ENCODE measurements at regions not wholly inside any gene's neighbourhood (a gene's known extent, or its start where the extent isn't known, plus 50 kb on each side); places are given as distances from the start of the nearest gene placed in this dataset.

DNA sequence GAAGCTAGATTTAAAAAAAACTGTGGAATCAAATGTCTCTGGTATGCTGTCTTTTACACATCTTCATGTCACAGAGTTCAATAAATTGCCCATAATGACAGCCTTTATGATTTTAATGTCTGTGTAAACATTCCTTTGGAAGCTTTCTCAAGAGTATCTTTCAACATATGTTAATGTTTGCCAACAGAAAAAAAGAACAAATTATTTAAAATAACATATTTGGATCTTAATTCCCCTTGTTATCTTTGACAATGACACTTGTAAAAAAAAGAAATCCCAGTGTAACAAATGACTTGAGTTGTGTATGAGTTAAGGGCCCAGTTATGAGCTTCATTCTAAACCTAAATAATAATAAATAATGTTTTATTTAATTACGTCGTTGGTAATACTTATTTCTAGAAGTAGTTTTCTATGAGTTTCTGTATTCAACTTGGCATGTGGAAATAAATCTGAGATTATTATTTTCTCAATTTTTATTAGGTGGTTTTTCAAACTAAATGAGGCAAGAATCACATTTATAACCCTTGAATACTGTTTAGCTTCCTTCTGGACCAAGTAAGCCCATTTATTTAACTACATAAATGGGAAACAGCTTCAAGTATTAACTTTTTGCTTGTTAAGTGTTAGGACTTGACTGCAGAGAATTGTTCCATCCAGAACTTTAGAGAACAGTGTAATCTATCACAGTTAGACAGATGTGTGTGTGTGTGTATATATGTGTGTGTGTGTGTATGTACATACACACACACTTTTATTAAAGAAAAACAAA lies 182.1 kb downstream of the POSTN start:
- Histone ChIP-seq H2BK15ac (replicated peaks; ENCODE audit: low read depth) (no peak overlapping the region), H3K4ac (ENCODE audit: low read depth, low read length) (no peak overlapping the region), H2BK120ac (ENCODE audit: low read depth, low read length) (no peak overlapping the region), H3K27me3 (ENCODE audit: insufficient read depth, low read length, poor library complexity) (no peaks in the 10 kb centered on the region), H3K4me2 (ENCODE audit: low read length) (no peak overlapping the region), H3K23ac (ENCODE audit: low read length) (no peak overlapping the region), H2BK5ac (ENCODE audit: low read length) (no peak overlapping the region), H4K5ac (ENCODE audit: low read length) (no peak overlapping the region), H3K18ac (ENCODE audit: low read length) (no peak overlapping the region), H3K36me3 (ENCODE audit: control insufficient read depth, insufficient read depth, low read length) (no peaks in the 10 kb centered on the region), H3K56ac (ENCODE audit: low read length) (no peak overlapping the region), H2AK5ac (ENCODE audit: low read length) (no peak overlapping the region), H3K4me3 (ENCODE audit: low read length) (no peak overlapping the region), H3K79me2 (ENCODE audit: control insufficient read depth, insufficient read depth, low read length) (no peaks in the 10 kb centered on the region), H3K9ac (ENCODE audit: low read length) (no peak overlapping the region), H4K8ac (ENCODE audit: low read depth, low read length) (no peak overlapping the region), H3K4me1 (ENCODE audit: control insufficient read depth, low read depth, low read length) (peaks cover 2% of the 10 kb centered on the region), H3K79me1 (ENCODE audit: low read length) (no peaks in the 10 kb centered on the region), H3K27ac (ENCODE audit: low read depth, low read length) (no peak overlapping the region)
- DNase-seq = no peak
- 100% methylated on average over 2 of the region's 2 CpGs for WGBS (ENCODE audit: extremely low coverage, insufficient coverage, low lambda C conversion rate)

DNA sequence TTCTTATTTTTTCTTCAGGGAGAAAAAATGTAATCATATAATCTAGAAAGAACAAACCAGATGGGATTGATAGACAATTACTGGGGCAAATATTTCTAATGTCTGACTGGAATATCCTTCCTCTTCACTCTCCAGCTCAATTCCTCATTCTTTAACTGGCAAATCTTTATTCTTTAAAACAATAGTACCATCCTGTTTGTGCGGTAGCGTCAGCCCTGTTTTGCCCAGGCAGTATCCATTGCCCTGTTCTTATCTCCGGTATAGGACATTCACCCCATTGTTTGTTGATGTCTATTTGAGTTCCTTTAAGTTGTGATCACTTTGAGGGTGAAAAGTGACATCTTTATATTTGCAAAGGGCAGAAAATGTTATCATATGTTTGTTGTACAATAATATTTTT lies 185.4 kb downstream of the POSTN start:
- H3K79me1 ChIP-seq (ENCODE audit: low read length) = no peaks in the 10 kb centered on the region
- H3K4me3 ChIP-seq (ENCODE audit: low read length) = no peak overlapping the region
- H3K36me3 ChIP-seq (ENCODE audit: control insufficient read depth, insufficient read depth, low read length) = no peaks in the 10 kb centered on the region
- no peak overlapping the region for H4K5ac ChIP-seq (ENCODE audit: low read length)
- no peak overlapping the region for H3K18ac ChIP-seq (ENCODE audit: low read length)
- H3K23ac ChIP-seq (ENCODE audit: low read length) = no peak overlapping the region
- no peak for DNase-seq
- H3K27ac ChIP-seq (ENCODE audit: low read depth, low read length) = no peak overlapping the region
- H3K4ac ChIP-seq (ENCODE audit: low read depth, low read length) = no peak overlapping the region
- H3K56ac ChIP-seq (ENCODE audit: low read length) = no peak overlapping the region
- no peak overlapping the region for H4K8ac ChIP-seq (ENCODE audit: low read depth, low read length)
- no CpG with 5 or more reads among the region's 3 CpGs for WGBS (ENCODE audit: extremely low coverage, insufficient coverage, low lambda C conversion rate)
- no peak overlapping the region for H2BK15ac ChIP-seq (replicated peaks; ENCODE audit: low read depth)
- H3K4me2 ChIP-seq (ENCODE audit: low read length) = no peak overlapping the region
- no peak overlapping the region for H2AK5ac ChIP-seq (ENCODE audit: low read length)
- H2BK5ac ChIP-seq (ENCODE audit: low read length) = no peak overlapping the region
- no peak overlapping the region for H2BK120ac ChIP-seq (ENCODE audit: low read depth, low read length)
- H3K9ac ChIP-seq (ENCODE audit: low read length) = no peak overlapping the region
- no peaks in the 10 kb centered on the region for H3K79me2 ChIP-seq (ENCODE audit: control insufficient read depth, insufficient read depth, low read length)
- no peaks in the 10 kb centered on the region for H3K27me3 ChIP-seq (ENCODE audit: insufficient read depth, low read length, poor library complexity)
- peaks cover 2% of the 10 kb centered on the region for H3K4me1 ChIP-seq (ENCODE audit: control insufficient read depth, low read depth, low read length)

DNA sequence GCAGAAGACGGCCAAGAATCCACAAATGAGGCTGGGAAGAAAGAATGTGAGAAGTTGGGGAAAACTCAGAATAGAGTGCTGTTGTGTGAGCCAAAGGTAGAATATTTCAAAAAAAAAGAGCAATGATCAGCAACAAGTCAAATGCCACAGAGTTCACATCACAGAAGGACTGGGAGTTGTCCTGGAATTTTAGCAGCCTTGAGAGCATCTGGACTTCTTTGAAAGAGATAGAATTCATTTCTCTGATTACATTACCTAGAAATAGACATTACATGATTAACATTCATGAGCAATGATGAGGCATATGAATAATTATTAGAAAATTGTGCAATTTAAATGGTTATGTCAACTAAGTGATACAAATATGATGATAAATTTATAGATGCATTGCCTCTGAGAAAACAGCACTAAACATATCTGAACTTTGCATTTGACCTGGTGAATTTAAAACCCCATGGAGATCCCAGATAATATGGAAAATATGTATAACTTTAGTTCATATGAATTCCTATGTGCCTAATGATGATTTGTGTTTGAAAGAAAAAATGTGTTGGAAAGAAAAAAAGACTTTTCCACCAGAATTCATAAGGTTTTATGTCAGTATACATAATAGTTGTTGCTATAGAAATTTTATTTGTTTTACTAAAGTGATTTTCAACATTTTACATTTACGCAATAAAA lies 186.2 kb downstream of the POSTN start:
- H4K8ac ChIP-seq (ENCODE audit: low read depth, low read length) = no peak overlapping the region
- no peaks in the 10 kb centered on the region for H3K36me3 ChIP-seq (ENCODE audit: control insufficient read depth, insufficient read depth, low read length)
- DNase-seq = no peak
- no peak overlapping the region for H3K18ac ChIP-seq (ENCODE audit: low read length)
- H3K4ac ChIP-seq (ENCODE audit: low read depth, low read length) = no peak overlapping the region
- H3K56ac ChIP-seq (ENCODE audit: low read length) = no peak overlapping the region
- H2BK15ac ChIP-seq (replicated peaks; ENCODE audit: low read depth) = no peak overlapping the region
- no peaks in the 10 kb centered on the region for H3K79me1 ChIP-seq (ENCODE audit: low read length)
- H2AK5ac ChIP-seq (ENCODE audit: low read length) = no peak overlapping the region
- no peak overlapping the region for H2BK5ac ChIP-seq (ENCODE audit: low read length)
- peaks cover 2% of the 10 kb centered on the region for H3K4me1 ChIP-seq (ENCODE audit: control insufficient read depth, low read depth, low read length)
- no peak overlapping the region for H3K9ac ChIP-seq (ENCODE audit: low read length)
- no peak overlapping the region for H3K23ac ChIP-seq (ENCODE audit: low read length)
- no peaks in the 10 kb centered on the region for H3K27me3 ChIP-seq (ENCODE audit: insufficient read depth, low read length, poor library complexity)
- no peak overlapping the region for H4K5ac ChIP-seq (ENCODE audit: low read length)
- no peak overlapping the region for H3K4me3 ChIP-seq (ENCODE audit: low read length)
- no CpG with 5 or more reads among the region's 2 CpGs for WGBS (ENCODE audit: extremely low coverage, insufficient coverage, low lambda C conversion rate)
- no peak overlapping the region for H3K27ac ChIP-seq (ENCODE audit: low read depth, low read length)
- no peak overlapping the region for H3K4me2 ChIP-seq (ENCODE audit: low read length)
- no peak overlapping the region for H2BK120ac ChIP-seq (ENCODE audit: low read depth, low read length)
- H3K79me2 ChIP-seq (ENCODE audit: control insufficient read depth, insufficient read depth, low read length) = no peaks in the 10 kb centered on the region

DNA sequence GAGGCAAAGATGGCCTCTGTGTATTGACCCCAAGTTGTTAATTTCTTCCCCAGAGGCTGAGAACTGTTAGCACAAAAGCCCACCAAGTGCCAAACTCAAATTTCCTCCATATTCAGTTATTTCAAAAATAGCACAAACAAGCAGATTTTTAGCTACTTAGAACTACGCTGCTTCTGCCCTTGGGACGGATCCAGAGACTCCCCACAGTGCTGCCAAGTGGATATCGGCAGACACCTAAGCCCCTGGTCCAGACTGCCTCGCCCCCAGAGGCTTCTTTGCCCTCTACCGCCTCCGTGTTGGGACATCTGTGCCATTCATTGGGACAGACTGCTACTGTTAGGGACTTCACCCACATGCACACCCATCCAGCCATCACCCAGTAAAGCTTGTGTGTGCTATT lies 188.3 kb downstream of the POSTN start:
- Histone ChIP-seq H2AK5ac (ENCODE audit: low read length) (no peak overlapping the region), H2BK15ac (replicated peaks; ENCODE audit: low read depth) (no peak overlapping the region), H3K23ac (ENCODE audit: low read length) (no peak overlapping the region), H4K5ac (ENCODE audit: low read length) (no peak overlapping the region), H2BK5ac (ENCODE audit: low read length) (no peak overlapping the region), H3K36me3 (ENCODE audit: control insufficient read depth, insufficient read depth, low read length) (no peaks in the 10 kb centered on the region), H3K4me3 (ENCODE audit: low read length) (no peak overlapping the region), H3K18ac (ENCODE audit: low read length) (no peak overlapping the region), H2BK120ac (ENCODE audit: low read depth, low read length) (no peak overlapping the region), H3K9ac (ENCODE audit: low read length) (no peak overlapping the region), H3K27me3 (ENCODE audit: insufficient read depth, low read length, poor library complexity) (no peaks in the 10 kb centered on the region), H3K4me2 (ENCODE audit: low read length) (no peak overlapping the region), H3K4me1 (ENCODE audit: control insufficient read depth, low read depth, low read length) (peaks cover 2% of the 10 kb centered on the region), H3K4ac (ENCODE audit: low read depth, low read length) (no peak overlapping the region), H3K79me1 (ENCODE audit: low read length) (no peaks in the 10 kb centered on the region), H3K56ac (ENCODE audit: low read length) (no peak overlapping the region), H3K27ac (ENCODE audit: low read depth, low read length) (no peak overlapping the region), H3K79me2 (ENCODE audit: control insufficient read depth, insufficient read depth, low read length) (no peaks in the 10 kb centered on the region), H4K8ac (ENCODE audit: low read depth, low read length) (no peak overlapping the region)
- no CpG with 5 or more reads among the region's 6 CpGs for WGBS (ENCODE audit: extremely low coverage, insufficient coverage, low lambda C conversion rate)
- DNase-seq = no peak

DNA sequence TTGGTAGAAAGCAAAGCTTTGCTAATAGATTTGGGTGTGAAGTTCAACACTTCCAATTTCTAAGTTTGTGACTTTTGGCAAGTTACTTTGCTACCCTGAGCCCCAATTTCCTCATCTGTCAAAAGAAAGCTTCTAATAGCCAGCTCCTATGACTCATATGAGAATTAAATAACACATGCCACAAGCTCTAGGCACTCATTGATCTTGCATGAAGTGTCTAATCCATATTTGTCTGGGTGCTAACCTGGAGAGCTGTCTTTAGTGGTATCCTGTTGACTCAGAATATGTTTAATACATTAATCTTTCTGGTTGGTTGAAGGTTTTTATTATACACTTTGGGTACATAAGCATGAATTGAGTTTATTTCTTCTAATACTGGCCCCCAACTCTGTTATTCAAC lies 188.8 kb downstream of the POSTN start:
- no peak for DNase-seq
- Histone ChIP-seq H3K56ac (ENCODE audit: low read length) (no peak overlapping the region), H3K4me2 (ENCODE audit: low read length) (no peak overlapping the region), H2BK120ac (ENCODE audit: low read depth, low read length) (no peak overlapping the region), H4K5ac (ENCODE audit: low read length) (no peak overlapping the region), H3K9ac (ENCODE audit: low read length) (no peak overlapping the region), H3K23ac (ENCODE audit: low read length) (no peak overlapping the region), H3K79me2 (ENCODE audit: control insufficient read depth, insufficient read depth, low read length) (no peaks in the 10 kb centered on the region), H4K8ac (ENCODE audit: low read depth, low read length) (no peak overlapping the region), H3K27me3 (ENCODE audit: insufficient read depth, low read length, poor library complexity) (no peaks in the 10 kb centered on the region), H3K4ac (ENCODE audit: low read depth, low read length) (no peak overlapping the region), H2BK15ac (replicated peaks; ENCODE audit: low read depth) (no peak overlapping the region), H3K4me3 (ENCODE audit: low read length) (no peak overlapping the region), H2BK5ac (ENCODE audit: low read length) (no peak overlapping the region), H3K18ac (ENCODE audit: low read length) (no peak overlapping the region), H3K79me1 (ENCODE audit: low read length) (no peaks in the 10 kb centered on the region), H2AK5ac (ENCODE audit: low read length) (no peak overlapping the region), H3K27ac (ENCODE audit: low read depth, low read length) (no peak overlapping the region), H3K36me3 (ENCODE audit: control insufficient read depth, insufficient read depth, low read length) (no peaks in the 10 kb centered on the region), H3K4me1 (ENCODE audit: control insufficient read depth, low read depth, low read length) (peaks cover 1% of the 10 kb centered on the region)

DNA sequence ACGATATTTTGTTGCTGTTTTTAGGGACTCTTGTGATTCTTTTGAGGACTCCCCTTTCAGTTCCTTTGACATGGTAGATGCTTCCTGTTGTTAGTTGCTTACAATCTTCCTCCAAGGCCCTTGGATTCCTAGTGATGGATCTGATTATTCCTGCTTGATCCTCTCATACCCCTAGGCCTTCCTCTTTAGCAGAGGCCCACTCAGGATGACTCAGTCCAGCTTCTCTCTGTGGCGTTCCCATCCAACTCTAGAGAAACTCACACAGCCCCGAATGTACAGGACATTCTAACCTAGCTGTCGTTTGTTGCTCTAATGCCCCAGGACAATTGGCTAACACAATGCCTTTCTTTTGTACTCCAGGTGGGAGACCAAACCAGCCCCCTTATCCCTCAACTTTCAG lies 191.4 kb downstream of the POSTN start:
- no peak overlapping the region for H3K9ac ChIP-seq (ENCODE audit: low read length)
- H3K27me3 ChIP-seq (ENCODE audit: insufficient read depth, low read length, poor library complexity) = no peaks in the 10 kb centered on the region
- H2BK5ac ChIP-seq (ENCODE audit: low read length) = no peak overlapping the region
- no peaks in the 10 kb centered on the region for H3K79me1 ChIP-seq (ENCODE audit: low read length)
- H3K4ac ChIP-seq (ENCODE audit: low read depth, low read length) = no peak overlapping the region
- no peaks in the 10 kb centered on the region for H3K79me2 ChIP-seq (ENCODE audit: control insufficient read depth, insufficient read depth, low read length)
- no peak overlapping the region for H3K27ac ChIP-seq (ENCODE audit: low read depth, low read length)
- no peak overlapping the region for H4K8ac ChIP-seq (ENCODE audit: low read depth, low read length)
- H3K4me2 ChIP-seq (ENCODE audit: low read length) = no peak overlapping the region
- no peak overlapping the region for H4K5ac ChIP-seq (ENCODE audit: low read length)
- no peak overlapping the region for H2AK5ac ChIP-seq (ENCODE audit: low read length)
- no peak overlapping the region for H3K4me3 ChIP-seq (ENCODE audit: low read length)
- no peak overlapping the region for H2BK15ac ChIP-seq (replicated peaks; ENCODE audit: low read depth)
- no peaks in the 10 kb centered on the region for H3K36me3 ChIP-seq (ENCODE audit: control insufficient read depth, insufficient read depth, low read length)
- no CpG with 5 or more reads among the region's 4 CpGs for WGBS (ENCODE audit: extremely low coverage, insufficient coverage, low lambda C conversion rate)
- no peak overlapping the region for H3K18ac ChIP-seq (ENCODE audit: low read length)
- DNase-seq = no peak
- H3K56ac ChIP-seq (ENCODE audit: low read length) = no peak overlapping the region
- H3K23ac ChIP-seq (ENCODE audit: low read length) = no peak overlapping the region
- H2BK120ac ChIP-seq (ENCODE audit: low read depth, low read length) = no peak overlapping the region
- H3K4me1 ChIP-seq (ENCODE audit: control insufficient read depth, low read depth, low read length) = no peaks in the 10 kb centered on the region

All from mesendoderm (in vitro differentiated cells).